DMS153 treated with DMSO at 0.1 percent for 48 hours (cell line): ENCODE measurements at regions not wholly inside any gene's neighbourhood (a gene's known extent, or its start where the extent isn't known, plus 50 kb on each side); places are given as distances from the start of the nearest gene placed in this dataset.

Experiments used
- DNase-seq: peaks from one replicate; lab custom pipeline; 2025; ENCODE audit not compliant: unreplicated experiment; lab: John Stamatoyannopoulos, UW

GRCh38 chr10:10871352-10871751, 146.3 kb upstream of the CELF2 start:
- no peak for DNase-seq

- DNase-seq: no peak
Observed at GRCh38 chr10:10872035-10872673, 145.5 kb upstream of the CELF2 start.

DNA sequence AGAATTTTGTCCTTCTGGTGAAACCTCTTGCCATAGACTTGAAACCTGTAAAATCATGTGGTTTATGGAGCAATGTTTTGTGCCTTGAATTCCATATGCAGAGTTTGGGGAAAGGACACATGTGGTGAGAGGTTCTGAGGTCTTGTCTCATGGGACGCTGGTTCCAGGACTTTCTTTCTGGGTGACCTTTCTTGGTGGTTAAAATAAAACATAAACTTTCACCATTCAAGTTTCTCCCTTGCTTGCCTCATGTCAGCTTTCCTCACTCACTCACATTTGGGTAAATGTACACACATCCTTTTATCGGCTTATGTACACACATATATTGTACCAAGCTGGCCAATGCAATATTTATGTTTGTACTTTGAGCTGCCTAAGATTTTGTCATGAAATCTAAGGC, 144.9 kb upstream of the CELF2 start:
- no peak for DNase-seq

GRCh38 chr10:10873289-10873688, 144.4 kb upstream of the CELF2 start:
- DNase-seq: no peak

- no peak for DNase-seq
Observed at GRCh38 chr10:10873915-10874314, 143.8 kb upstream of the CELF2 start.

- no peak for DNase-seq
Observed at GRCh38 chr10:10878963-10879362, 138.7 kb upstream of the CELF2 start.

- DNase-seq: no peak
Observed at GRCh38 chr10:10881117-10881813, 136.4 kb upstream of the CELF2 start.

DNA sequence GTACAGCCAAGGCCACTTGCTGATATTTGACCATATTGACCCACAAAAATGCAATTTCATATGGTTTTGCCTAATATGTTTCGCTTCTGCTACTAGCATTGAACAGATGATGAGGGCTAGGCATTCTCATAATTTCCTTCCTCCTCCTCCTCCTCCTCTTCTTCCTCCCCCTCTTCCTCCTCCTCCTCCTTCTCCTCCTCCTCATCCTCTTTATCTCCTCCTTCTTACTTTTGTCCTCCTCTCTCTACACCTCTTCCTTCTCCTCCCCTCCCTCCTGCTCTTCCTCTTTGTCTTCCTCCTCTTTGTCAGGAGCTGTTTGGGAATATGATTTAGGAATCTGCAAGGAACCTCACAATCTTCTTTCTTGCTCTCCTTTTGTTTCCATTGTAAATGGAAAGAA, 133.9 kb upstream of the CELF2 start:
- no peak for DNase-seq

GRCh38 chr10:10886861-10887531, 130.7 kb upstream of the CELF2 start:
- DNase-seq: no peak

DNA sequence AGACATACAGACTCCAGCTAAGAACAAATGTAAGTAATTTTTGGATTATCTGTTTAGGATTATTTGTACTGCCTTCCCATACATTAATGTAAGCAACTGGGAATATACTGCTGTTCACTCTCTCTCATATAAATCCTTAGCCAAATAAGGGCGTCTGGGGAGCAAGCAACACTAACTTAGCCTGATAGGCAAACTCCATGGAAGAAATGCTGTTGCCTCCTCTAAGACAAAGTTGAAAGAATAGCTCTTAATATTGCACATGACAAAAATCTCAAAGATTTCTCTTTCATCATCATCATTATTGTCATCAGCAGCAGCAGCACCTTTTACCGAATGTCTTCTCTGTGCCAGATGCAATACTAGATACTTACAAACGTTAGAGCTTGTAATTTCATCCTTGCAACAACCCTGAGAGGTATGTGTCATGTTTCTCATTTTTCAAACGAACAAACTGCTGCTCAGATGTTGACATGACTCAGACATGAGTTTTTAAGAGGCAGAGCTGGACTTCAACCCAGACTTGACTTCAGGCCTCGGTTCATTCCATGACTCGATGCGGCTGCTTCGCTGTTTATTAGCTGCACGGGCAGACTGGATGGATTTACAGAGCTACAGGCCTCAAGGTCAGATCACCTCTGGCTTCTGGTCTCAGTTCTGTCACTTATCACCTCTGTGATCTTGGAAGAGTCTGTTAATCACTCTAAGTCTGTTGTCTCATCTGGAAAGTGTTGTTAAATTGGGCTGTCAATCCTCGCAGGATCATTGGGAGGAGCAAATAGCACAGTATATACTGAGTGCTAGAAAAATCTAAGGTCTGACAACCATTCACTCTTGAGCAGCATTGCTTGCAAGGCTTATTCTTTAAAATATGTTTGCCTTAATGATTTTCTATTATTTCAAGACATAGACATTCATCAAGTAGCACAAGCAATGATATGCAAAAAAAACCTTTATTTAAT, 126.3 kb upstream of the CELF2 start:
- DNase-seq: no peak

DNA sequence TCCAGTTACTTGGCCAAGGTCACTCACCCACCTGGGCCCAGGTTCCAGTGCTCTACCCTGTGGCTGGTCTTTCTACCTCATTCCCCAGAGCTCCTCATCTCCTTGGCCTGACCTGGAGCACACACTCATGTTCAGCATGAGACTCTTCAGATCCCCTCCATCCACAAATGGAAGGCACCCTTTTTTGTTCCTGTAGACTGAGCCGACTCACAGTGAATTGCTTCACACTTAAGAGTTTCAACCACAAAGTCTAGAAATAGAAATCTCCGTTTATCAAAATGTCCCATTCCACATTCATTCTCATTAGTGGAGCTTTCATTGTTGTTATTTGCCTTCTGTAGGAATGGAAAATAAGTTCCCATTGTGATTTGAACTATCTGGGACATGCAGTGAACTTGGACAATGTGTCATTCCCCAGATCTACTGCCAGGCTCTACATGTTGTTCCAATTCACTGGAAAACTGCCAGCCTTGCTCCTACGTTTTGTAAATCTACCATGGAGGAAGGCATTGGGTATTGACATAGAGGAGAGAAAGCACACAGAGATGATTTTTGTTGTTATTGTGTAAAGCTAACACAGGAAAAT, 125.3 kb upstream of the CELF2 start:
- no peak for DNase-seq

- no peak for DNase-seq
Observed at GRCh38 chr10:10897400-10897799, 120.3 kb upstream of the CELF2 start.

DNA sequence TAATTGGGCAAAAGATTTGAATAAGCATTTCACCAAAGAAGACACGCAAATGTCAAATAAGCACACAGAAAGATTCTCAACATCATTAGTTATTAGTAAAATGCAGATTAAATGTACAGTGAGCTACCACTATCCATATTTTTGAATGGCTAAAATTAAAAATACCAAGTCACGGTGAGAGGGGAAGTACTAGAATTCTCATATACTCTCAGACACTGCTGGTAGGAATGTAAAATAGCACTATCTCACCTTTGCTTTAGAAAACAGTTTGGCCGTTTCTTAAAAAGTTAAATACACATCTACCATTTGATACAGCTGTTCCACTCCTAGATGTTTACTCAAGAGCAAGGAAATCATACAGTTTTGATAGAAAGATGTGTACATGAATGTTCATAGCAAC, 115.8 kb upstream of the CELF2 start:
- DNase-seq: no peak

DNA sequence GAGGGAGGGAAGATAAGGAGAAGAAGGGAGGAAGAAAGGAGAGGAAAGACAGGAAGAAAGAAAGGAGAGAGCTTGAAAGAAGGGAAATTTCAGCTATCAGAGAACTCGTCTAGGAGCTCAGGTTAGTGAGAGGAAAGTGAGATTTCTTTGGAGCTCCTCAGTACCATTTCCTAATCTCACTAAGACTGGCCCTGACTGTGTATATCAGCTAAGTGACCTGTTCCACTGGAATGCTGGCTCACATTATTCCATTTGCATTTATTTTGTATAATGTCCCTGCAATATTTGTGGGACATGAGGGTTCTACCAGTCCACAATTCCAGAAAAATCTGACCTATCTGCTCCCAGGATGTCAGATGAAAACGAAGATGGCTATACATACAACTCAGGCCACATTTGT, 114.7 kb upstream of the CELF2 start:
- DNase-seq: no peak

DNA sequence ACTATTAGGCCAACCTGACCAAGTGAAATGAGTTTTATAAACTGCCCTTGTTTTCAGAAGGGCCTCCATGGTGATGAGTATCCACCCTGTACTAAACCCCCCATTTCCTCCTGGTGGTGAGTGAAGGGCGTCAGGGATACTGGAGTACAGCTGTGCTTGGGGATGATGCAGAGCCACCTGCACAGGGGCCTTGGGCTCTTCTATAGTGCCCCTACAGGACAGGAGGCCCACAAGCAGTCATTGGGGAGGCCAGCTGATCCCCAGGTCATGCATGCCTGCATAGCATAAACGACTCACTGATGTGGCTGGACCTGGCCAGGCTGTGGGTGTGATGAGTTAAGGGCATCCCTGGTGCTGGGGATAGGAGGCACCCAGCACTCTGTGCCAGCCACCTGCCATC, 114.1 kb upstream of the CELF2 start:
- DNase-seq: no peak

- no peak for DNase-seq
Observed at GRCh38 chr10:10910634-10911033, 107.0 kb upstream of the CELF2 start.

DNA sequence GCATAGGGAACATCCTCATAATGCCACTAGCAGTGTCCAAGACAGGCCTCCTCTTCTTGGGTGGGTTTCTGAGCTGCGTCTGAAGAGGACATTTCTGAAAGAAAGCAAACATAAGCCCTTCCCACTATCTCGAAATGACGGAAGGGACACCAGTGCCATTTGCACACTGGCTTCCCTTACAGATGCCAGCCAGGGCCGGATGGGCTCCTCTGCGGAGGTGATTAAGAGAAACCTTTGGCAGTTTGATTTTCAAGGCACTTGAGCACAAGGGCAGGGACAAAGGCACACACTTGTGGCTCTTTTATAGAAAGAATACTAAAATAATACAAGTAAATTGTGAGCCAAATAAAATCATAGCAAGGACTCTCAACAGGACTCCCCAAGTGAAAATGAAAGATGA, 106.6 kb upstream of the CELF2 start:
- DNase-seq: no peak

DNA sequence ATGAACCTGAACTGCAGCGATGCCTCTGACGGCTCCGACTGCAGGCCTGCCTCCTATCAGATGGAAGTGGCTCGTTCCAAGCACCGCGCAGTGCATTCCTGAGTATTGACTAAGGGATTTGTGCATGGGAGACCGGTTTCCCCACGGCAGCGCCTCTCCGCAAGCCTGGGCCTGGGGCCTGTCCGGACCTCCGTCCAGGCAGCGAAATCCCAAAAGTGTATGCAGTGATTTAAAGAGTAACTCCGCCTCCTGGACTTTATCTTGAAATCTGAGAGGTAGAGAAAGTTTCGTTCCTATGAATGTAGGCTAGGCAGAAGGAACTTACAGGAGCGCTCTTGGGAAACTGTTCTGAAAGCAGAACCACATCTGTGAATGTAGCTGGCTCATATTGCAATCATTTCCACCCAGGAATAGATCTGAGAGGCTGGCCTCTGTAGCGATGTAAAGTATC, 106.2 kb upstream of the CELF2 start:
- no peak for DNase-seq

- DNase-seq: no peak
Observed at GRCh38 chr10:10914144-10914543, 103.5 kb upstream of the CELF2 start.

DNA sequence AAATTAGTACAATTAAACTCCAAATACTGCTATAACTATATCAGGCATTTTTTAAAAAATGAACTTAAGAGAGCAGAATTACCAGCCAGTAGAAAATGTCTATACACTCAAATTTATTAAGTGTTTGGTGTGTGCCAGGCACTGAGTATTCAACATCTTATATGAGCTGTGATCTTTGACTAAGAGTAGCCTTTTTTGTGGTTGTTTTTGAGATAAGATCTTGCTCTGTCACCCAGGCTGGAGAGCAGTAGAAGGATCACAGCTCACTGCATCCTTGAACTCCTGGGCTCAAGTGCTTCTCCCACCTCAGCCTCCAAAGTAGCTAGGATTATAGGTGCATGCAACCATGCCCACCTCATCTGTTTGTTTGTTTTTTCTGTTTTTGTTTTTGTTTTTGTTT, 102.5 kb upstream of the CELF2 start:
- no peak for DNase-seq

DNA sequence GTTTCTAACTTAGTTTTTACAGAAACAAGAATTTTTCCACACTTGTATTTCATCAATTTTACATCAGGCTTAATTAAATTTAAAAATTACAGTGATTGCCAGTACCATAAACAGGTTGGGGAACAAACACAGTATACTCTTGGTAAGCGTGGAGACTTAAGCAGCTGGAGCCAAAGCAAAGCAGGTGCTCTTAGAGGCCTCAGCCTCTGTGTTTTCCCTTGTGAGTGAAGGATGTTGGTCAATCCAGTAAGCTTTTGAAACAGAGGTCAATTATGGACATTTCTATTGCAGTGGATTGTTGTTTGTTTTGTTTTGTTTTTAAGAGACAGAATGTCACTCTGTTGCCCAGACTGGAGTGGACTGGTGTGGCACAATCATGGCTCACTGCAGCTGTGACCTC, 100.6 kb upstream of the CELF2 start:
- DNase-seq: no peak
